ENCODE measurements at regions not wholly inside any gene's neighbourhood (a gene's known extent, or its start where the extent isn't known, plus 50 kb on each side); places are given as distances from the start of the nearest gene placed in this dataset.

GRCh38 chr3:157794771-157795170 is 291.6 kb upstream of the VEPH1 start:
- ATAC-seq, result no peak
- H3K4me1 ChIP-seq (ENCODE audit: low read depth), result no peaks in the 10 kb centered on the region
- no peak for DNase-seq
- H3K4me3 ChIP-seq, result no peak overlapping the region
- TF ChIP-seq, protein P1, sequence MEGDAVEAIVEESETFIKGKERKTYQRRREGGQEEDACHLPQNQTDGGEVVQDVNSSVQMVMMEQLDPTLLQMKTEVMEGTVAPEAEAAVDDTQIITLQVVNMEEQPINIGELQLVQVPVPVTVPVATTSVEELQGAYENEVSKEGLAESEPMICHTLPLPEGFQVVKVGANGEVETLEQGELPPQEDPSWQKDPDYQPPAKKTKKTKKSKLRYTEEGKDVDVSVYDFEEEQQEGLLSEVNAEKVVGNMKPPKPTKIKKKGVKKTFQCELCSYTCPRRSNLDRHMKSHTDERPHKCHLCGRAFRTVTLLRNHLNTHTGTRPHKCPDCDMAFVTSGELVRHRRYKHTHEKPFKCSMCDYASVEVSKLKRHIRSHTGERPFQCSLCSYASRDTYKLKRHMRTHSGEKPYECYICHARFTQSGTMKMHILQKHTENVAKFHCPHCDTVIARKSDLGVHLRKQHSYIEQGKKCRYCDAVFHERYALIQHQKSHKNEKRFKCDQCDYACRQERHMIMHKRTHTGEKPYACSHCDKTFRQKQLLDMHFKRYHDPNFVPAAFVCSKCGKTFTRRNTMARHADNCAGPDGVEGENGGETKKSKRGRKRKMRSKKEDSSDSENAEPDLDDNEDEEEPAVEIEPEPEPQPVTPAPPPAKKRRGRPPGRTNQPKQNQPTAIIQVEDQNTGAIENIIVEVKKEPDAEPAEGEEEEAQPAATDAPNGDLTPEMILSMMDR (IDR thresholded peaks at IDR 0.05), result no peak
- intact Hi-C loops (cut with DNase I, micrococcal nuclease), result no loop called here
- no peaks in the 10 kb centered on the region for H3K36me3 ChIP-seq (ENCODE audit: low read depth)
- peaks cover 3% of the 10 kb centered on the region for H3K9me3 ChIP-seq

GRCh38 chr3:157793745-157794144 is 290.5 kb upstream of the VEPH1 start:
- Histone ChIP-seq H3K36me3 (ENCODE audit: low read depth) (no peaks in the 10 kb centered on the region), H3K4me3 (no peak overlapping the region), H3K9me3 (no peaks in the 10 kb centered on the region), H3K4me1 (ENCODE audit: low read depth) (no peaks in the 10 kb centered on the region)
- TF ChIP-seq, protein P1 (IDR thresholded peaks at IDR 0.05), result no peak
- intact Hi-C loops (cut with DNase I, micrococcal nuclease), result no loop called here
- ATAC-seq (no peak), DNase-seq (no peak)

- DNase-seq (no peak), ATAC-seq (no peak)
- Histone ChIP-seq H3K4me3 (no peak overlapping the region), H3K36me3 (ENCODE audit: low read depth) (no peaks in the 10 kb centered on the region), H3K4me1 (ENCODE audit: low read depth) (no peaks in the 10 kb centered on the region), H3K9me3 (no peaks in the 10 kb centered on the region)
- intact Hi-C loops (cut with DNase I, micrococcal nuclease), result no loop called here
- TF ChIP-seq, protein P1 (IDR thresholded peaks at IDR 0.05), result no peak
These were observed 285.9 kb upstream of the VEPH1 start for GRCh38 chr3:157789162-157789561.

- ATAC-seq, result no peak
- Histone ChIP-seq H3K9me3 (no peaks in the 10 kb centered on the region), H3K4me3 (no peak overlapping the region), H3K4me1 (ENCODE audit: low read depth) (no peaks in the 10 kb centered on the region), H3K36me3 (ENCODE audit: low read depth) (no peaks in the 10 kb centered on the region)
- TF ChIP-seq, protein P1 (IDR thresholded peaks at IDR 0.05), result no peak
- DNase-seq, result no peak
- intact Hi-C loops (cut with DNase I, micrococcal nuclease), result no loop called here
These were observed 283.4 kb upstream of the VEPH1 start for GRCh38 chr3:157786618-157787017.

DNA sequence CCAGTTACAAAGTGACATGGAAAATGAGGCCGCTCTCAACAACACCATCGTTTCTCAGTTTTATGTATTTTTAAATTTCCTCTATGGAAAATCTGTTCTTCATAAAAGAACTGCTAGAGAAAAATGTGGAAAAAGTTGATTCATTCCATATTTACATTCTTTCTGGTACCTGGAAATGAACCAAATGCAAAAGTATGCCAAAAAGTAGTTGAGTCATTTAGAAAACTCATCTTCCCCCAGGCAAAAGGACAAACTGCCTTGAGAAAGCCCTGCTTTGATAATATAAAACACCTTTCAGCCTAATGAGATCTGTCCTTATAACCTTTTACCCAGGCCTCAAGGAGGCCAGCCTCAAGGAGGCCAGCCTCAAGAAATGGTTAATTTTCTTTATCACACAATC is 283.0 kb upstream of the VEPH1 start:
- TF ChIP-seq, protein P1 (IDR thresholded peaks at IDR 0.05), result no peak
- H3K4me1 ChIP-seq (ENCODE audit: low read depth), result no peaks in the 10 kb centered on the region
- H3K4me3 ChIP-seq, result no peak overlapping the region
- ATAC-seq, result no peak
- no peaks in the 10 kb centered on the region for H3K36me3 ChIP-seq (ENCODE audit: low read depth)
- H3K9me3 ChIP-seq, result no peaks in the 10 kb centered on the region
- intact Hi-C loops (cut with DNase I, micrococcal nuclease), result no loop called here
- DNase-seq, result no peak

All from mucosa of descending colon (tissue), 3 donors.